Panc1 (cell line): ENCODE measurements at regions not wholly inside any gene's neighbourhood (a gene's known extent, or its start where the extent isn't known, plus 50 kb on each side); places are given as distances from the start of the nearest gene placed in this dataset.

Experiments used
- ATAC-seq: fragments of 200-7000 bp; cut with Tn5 transposase; 2 replicates; pipeline ENCODE4 v1.9.1; 2020; ENCODE audit warnings: mild to moderate bottlenecking, moderate library complexity
- BruUV-seq: library from RNA; stranded (reverse); fragments of 400-500 nt; replicated peaks from 2 replicates; lab custom pipeline; 2021; lab: Mats Ljungman, UMichigan
- CTCF ChIA-PET: fragments of 300-600 bp; sonication (Branson Sonifier 250); formaldehyde crosslinking; loops from one replicate; lab custom pipeline; 2022; ENCODE audit warnings: antibody characterized with exemption; lab: Charles Lee
- POLR2A ChIA-PET: fragments of 300-600 bp; sonication (Branson Sonifier 250); formaldehyde crosslinking; loops from one replicate; lab custom pipeline; 2022; ENCODE audit warnings: antibody characterized with exemption; lab: Charles Lee
- DNase-seq: peaks from one replicate; pipeline ENCODE4 v3.0.0-alpha.2; 2010; ENCODE audit warnings: low read depth, low spot score
- H3K27ac ChIP-seq: 2 replicates; pipeline ENCODE4 v1.5.1; 2011; ENCODE audit warnings: mild to moderate bottlenecking, low read length, inconsistent platforms
- H3K27me3 ChIP-seq: fragments of 200-500 bp; sonication (Bioruptor generic); 2 replicates; pipeline ENCODE4 v1.6.0; 2014; ENCODE audit warnings: low read length, inconsistent platforms; ENCODE audit not compliant: control insufficient read depth, insufficient read depth
- H3K36me3 ChIP-seq: fragments of 200-500 bp; sonication (Bioruptor generic); 2 replicates; pipeline ENCODE4 v1.5.1; 2014; ENCODE audit warnings: inconsistent platforms, mild to moderate bottlenecking, low read length, moderate library complexity; ENCODE audit not compliant: control insufficient read depth, insufficient read depth
- H3K4me1 ChIP-seq: 2 replicates; pipeline ENCODE4 v1.5.1; 2011; ENCODE audit warnings: inconsistent platforms, mild to moderate bottlenecking, low read length, moderate library complexity; ENCODE audit not compliant: control insufficient read depth, insufficient read depth
- H3K4me3 ChIP-seq, 2 experiments: 2 replicates each; pipeline ENCODE4 v1.5.1; 2011 to 2012; ENCODE audit warnings: low read depth in 2 of 2, low read length in 2 of 2, mild to moderate bottlenecking in 2 of 2, inconsistent platforms in 1 of 2, moderate library complexity in 1 of 2
- H3K9me3 ChIP-seq: fragments of 200-500 bp; sonication (Bioruptor generic); 2 replicates; pipeline ENCODE4 v1.5.1; 2014; ENCODE audit warnings: low read depth, mild to moderate bottlenecking, inconsistent platforms, low read length, moderate library complexity; ENCODE audit not compliant: control insufficient read depth, insufficient read depth
- CTCF ChIP-seq: fragments of 450-650 bp; IDR thresholded peaks from 2 replicates; pipeline ENCODE4 v1.5.1; 2017; ENCODE audit warnings: mild to moderate bottlenecking
- POLR2AphosphoS5 ChIP-seq: IDR thresholded peaks from 2 replicates; pipeline ENCODE4 v1.6.1; 2012; ENCODE audit warnings: mild to moderate bottlenecking, low read depth, low read length, moderate library complexity
- REST ChIP-seq, 2 experiments: IDR thresholded peaks; 2 replicates each; pipeline ENCODE4 v1.6.1; 2011 to 2012; ENCODE audit warnings: low read depth in 2 of 2, control low read depth in 1 of 2, low read length in 1 of 2, mild to moderate bottlenecking in 1 of 2, moderate library complexity in 1 of 2; ENCODE audit not compliant: insufficient read depth in 1 of 2
- SIN3A ChIP-seq: IDR thresholded peaks from 2 replicates; pipeline ENCODE4 v1.6.1; 2012; ENCODE audit warnings: low read depth, mild to moderate bottlenecking, low read length, moderate library complexity, borderline replicate concordance; ENCODE audit not compliant: insufficient read depth
- TCF7L2 ChIP-seq: IDR thresholded peaks from 2 replicates; pipeline ENCODE4 v1.6.1; 2011; ENCODE audit warnings: mild to moderate bottlenecking, low read depth, low read length, inconsistent platforms
- in situ Hi-C: cut with HindIII; loops from 2 replicates; pipeline ENCODE4 v1.10.0; 2016; ENCODE audit warnings: low sequenced_read_pairs, low pct_unique_long_range_greater_than_20kb
- intact Hi-C: fragments of 100-400 bp; cut with micrococcal nuclease; formaldehyde crosslinking; loops from one replicate; pipeline ENCODE4 v1.10.0; 2022; ENCODE audit not compliant: unreplicated experiment

DNA sequence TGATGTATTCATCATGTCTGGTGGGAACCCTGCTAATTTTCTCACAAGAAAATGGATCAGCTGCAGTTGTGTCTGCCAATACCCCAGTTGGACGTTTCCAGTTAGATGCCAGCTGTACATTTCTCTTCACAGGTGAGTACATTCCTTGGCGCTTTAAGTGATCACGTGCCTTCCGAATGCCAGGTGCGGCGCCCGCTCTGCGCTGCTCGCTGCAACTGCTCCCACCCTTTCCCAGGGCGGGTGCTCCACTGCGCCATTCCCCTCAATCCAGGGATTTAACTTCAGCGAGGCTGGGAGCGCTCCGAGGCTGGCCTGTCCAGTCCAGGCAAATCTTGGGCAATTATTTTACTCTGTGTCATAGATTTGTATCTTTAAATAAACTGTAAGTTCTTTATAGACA, 225.0 kb upstream of the RAB6C start:
- H3K4me1 ChIP-seq = no peaks in the 10 kb centered on the region
- TF ChIP-seq SIN3A = no peak
- TF ChIP-seq REST (IDR thresholded peaks at IDR 0.05; ENCODE audit: insufficient read depth in 1 of 2, low read depth in 2 of 2, low read length in 1 of 2) = no peak
- no peak for TF ChIP-seq TCF7L2
- TF ChIP-seq POLR2AphosphoS5 = no peak
- TF ChIP-seq CTCF = no peak
- intact Hi-C loops (no loop called here), in situ Hi-C loops (no loop called here)
- no peaks in the 10 kb centered on the region for H3K9me3 ChIP-seq
- ATAC-seq (no peak), DNase-seq (no peak)
- peaks cover 5% of the 10 kb centered on the region; the same call in 1 of the 2 replicates for H3K27me3 ChIP-seq
- CTCF ChIA-PET = no interaction called here
- no peak overlapping the region for H3K4me3 ChIP-seq
- H3K36me3 ChIP-seq = no peaks in the 10 kb centered on the region
- POLR2A ChIA-PET = interaction anchor here (0.6 kb wide), 1 partner anchor 1195 kb away, joined by 3 read pairs; no protein-coding TSS in a partner anchor
- no peak overlapping the region for H3K27ac ChIP-seq
- BruUV-seq = no TSS peak

DNA sequence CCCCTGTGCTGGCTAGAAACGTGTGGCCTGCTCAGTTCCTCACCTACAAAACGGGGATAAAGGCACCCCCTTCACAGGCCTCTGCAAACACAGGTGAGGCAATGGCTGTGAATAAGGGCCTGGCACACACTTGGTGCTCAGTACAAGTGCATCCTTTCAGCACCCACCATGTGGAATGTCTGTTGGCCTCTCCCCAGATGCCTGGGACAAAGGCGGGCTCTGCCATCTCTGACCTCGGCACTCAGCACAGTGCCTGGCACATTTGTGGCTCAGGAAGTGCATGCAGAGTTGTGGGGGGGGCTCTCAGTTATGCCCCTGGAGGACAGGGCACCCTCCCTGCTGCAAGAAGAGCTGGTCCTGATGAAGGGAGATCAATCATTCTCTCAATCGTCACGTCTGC, 224.6 kb upstream of the RAB6C start:
- peaks cover 3% of the 10 kb centered on the region; the same call in 1 of the 2 replicates for H3K27me3 ChIP-seq
- no peaks in the 10 kb centered on the region for H3K4me1 ChIP-seq
- no peaks in the 10 kb centered on the region for H3K9me3 ChIP-seq
- no peak for TF ChIP-seq TCF7L2
- TF ChIP-seq REST (IDR thresholded peaks at IDR 0.05; ENCODE audit: insufficient read depth in 1 of 2, low read depth in 2 of 2, low read length in 1 of 2) = no peak
- no peak for TF ChIP-seq CTCF
- TF ChIP-seq POLR2AphosphoS5 = no peak
- no peak for TF ChIP-seq SIN3A
- no peak overlapping the region for H3K4me3 ChIP-seq
- intact Hi-C loops = no loop called here
- H3K36me3 ChIP-seq = no peaks in the 10 kb centered on the region
- CTCF ChIA-PET = no interaction called here
- in situ Hi-C loops = no loop called here
- BruUV-seq = no TSS peak
- POLR2A ChIA-PET = no interaction called here
- ATAC-seq (no peak), DNase-seq (no peak)
- H3K27ac ChIP-seq = no peak overlapping the region
